OCI-LY3 (cell line): ENCODE measurements at regions not wholly inside any gene's neighbourhood (a gene's known extent, or its start where the extent isn't known, plus 50 kb on each side); places are given as distances from the start of the nearest gene placed in this dataset.
"Not testable (repeated sequence)": the region's sequence is repeated elsewhere in the genome, so short reads cannot be mapped to it uniquely, and the experiment has no call there.

Experiments used
- H2AFZ ChIP-seq: fragments of 200-600, 300-600 bp; shearing (Covaris generic); 2 replicates; pipeline ENCODE4 v1.6.0; 2014; ENCODE audit warnings: antibody characterized with exemption, low read depth, low read length
- H3K27ac ChIP-seq: fragments of 200-600, 300-600 bp; sonication (generic); 2 replicates; pipeline ENCODE4 v1.5.1; 2014; ENCODE audit warnings: mild to moderate bottlenecking, low read length, moderate library complexity, mixed read lengths
- H3K27me3 ChIP-seq: fragments of 200-600, 300-600 bp; sonication (generic); 2 replicates; pipeline ENCODE4 v1.6.1; 2014; ENCODE audit warnings: low read depth, low read length, mixed read lengths
- H3K36me3 ChIP-seq: fragments of 200-600, 300-600 bp; sonication (generic); replicated peaks from 2 replicates; pipeline ENCODE3; 2014; ENCODE audit warnings: low read depth, low read length, mixed read lengths
- H3K4me1 ChIP-seq: fragments of 300-600, 200-600 bp; sonication (generic); 2 replicates; pipeline ENCODE4 v1.6.1; 2014; ENCODE audit warnings: low read length, mixed read lengths
- H3K4me2 ChIP-seq: fragments of 200-600, 300-600 bp; sonication (generic); 2 replicates; pipeline ENCODE4 v1.6.1; 2014; ENCODE audit warnings: low read length, mixed read lengths
- H3K4me3 ChIP-seq: fragments of 300-600, 200-600 bp; sonication (generic); 2 replicates; pipeline ENCODE4 v1.5.1; 2014; ENCODE audit warnings: antibody characterized with exemption, mild to moderate bottlenecking, low read length, moderate library complexity
- H3K79me2 ChIP-seq: fragments of 300-600, 200-600 bp; shearing (Covaris generic); 2 replicates; pipeline ENCODE4 v1.6.1; 2014; ENCODE audit warnings: mild to moderate bottlenecking, low read length, mixed read lengths
- H3K9ac ChIP-seq: fragments of 300-600, 200-600 bp; shearing (Covaris generic); 2 replicates; pipeline ENCODE4 v1.6.0; 2014; ENCODE audit warnings: mild to moderate bottlenecking, low read length, moderate library complexity
- H3K9me3 ChIP-seq: fragments of 200-600, 300-600 bp; shearing (Covaris generic); 2 replicates; pipeline ENCODE4 v1.6.1; 2014; ENCODE audit warnings: low read length, mixed read lengths; ENCODE audit not compliant: insufficient read depth
- H4K20me1 ChIP-seq: fragments of 200-600, 300-600 bp; sonication (generic); 2 replicates; pipeline ENCODE4 v1.6.1; 2016; ENCODE audit warnings: low read length, mixed read lengths; ENCODE audit not compliant: insufficient read depth
- CTCF ChIP-seq: fragments of 200-600, 300-600 bp; sonication (generic); IDR thresholded peaks from 2 replicates; pipeline ENCODE4 v1.5.1; 2014; ENCODE audit warnings: antibody characterized with exemption, low read length, low read depth
- EZH2phosphoT487 ChIP-seq: fragments of 200-600 bp; shearing (Covaris generic); IDR thresholded peaks from 2 replicates; pipeline ENCODE4 v1.6.1; 2018; ENCODE audit warnings: antibody characterized with exemption, mixed run types, low read depth

GRCh38 chr5:122691931-122692330 is 82.9 kb upstream of the SNX2 start:
- H2AFZ ChIP-seq: no peak overlapping the region
- no peak for TF ChIP-seq CTCF
- TF ChIP-seq EZH2phosphoT487: no peak

DNA sequence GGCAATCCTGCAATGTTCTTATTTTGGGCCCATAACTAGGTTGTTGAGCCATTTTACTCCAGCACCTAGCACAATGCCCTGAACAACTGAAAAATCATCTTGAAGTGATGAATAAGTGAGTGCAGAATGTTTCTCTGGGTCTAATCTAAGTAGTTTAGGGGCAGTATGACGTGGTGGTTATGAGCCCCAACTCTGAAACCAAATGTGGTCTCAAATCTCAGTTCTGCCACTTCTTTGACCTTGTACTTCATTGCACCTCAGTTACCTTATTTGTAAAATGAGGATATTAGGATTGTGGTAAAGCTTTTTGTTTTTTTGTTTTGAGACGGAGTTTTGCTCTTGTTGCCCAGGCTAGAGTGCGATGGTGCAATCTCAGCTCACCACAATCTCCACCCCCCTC is 80.9 kb upstream of the SNX2 start:
- no peak overlapping the region for H3K27ac ChIP-seq
- H2AFZ ChIP-seq: no peak overlapping the region
- H3K27me3 ChIP-seq: no peaks in the 10 kb centered on the region
- H3K4me3 ChIP-seq: no peak overlapping the region
- H3K4me2 ChIP-seq: no peak overlapping the region
- H3K36me3 ChIP-seq: no peaks in the 10 kb centered on the region
- no peak overlapping the region for H3K9ac ChIP-seq
- H3K9me3 ChIP-seq: no peaks in the 10 kb centered on the region
- H4K20me1 ChIP-seq: no peaks in the 10 kb centered on the region
- peaks cover 18% of the 10 kb centered on the region for H3K4me1 ChIP-seq
- TF ChIP-seq EZH2phosphoT487: no peak
- TF ChIP-seq CTCF: no peak
- H3K79me2 ChIP-seq: no peaks in the 10 kb centered on the region

More at GRCh38 chr5:122691931-122692330, 82.9 kb upstream of the SNX2 start:
- no peak overlapping the region for H3K9ac ChIP-seq
- H3K9me3 ChIP-seq: no peaks in the 10 kb centered on the region
- no peaks in the 10 kb centered on the region for H3K36me3 ChIP-seq
- no peak overlapping the region for H3K4me2 ChIP-seq
- no peaks in the 10 kb centered on the region for H4K20me1 ChIP-seq
- H3K27ac ChIP-seq: no peak overlapping the region
- no peaks in the 10 kb centered on the region for H3K27me3 ChIP-seq
- no peak overlapping the region for H3K4me3 ChIP-seq
- H3K79me2 ChIP-seq: no peaks in the 10 kb centered on the region
- H3K4me1 ChIP-seq: peaks cover 8% of the 10 kb centered on the region

DNA sequence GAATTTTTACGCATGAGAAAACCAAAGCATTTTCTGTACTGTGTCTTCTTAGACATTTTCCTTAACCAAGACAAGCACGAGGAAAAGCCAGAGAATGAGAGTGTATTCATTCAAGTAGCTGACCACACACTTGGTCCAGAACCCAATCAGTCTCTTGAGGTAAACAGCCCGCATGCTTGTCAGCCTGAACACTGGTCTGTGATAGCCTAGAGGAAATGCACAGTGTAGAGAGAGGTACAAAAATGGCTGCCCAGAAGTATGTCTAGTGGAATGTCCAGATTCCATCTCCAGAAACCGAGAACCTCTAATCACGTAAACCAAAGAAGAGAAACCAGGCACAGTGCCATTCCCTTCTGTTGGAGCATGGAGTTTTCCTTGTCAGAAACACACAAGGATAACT is 80.0 kb upstream of the SNX2 start:
- H3K4me2 ChIP-seq: no peak overlapping the region
- H3K9ac ChIP-seq: no peak overlapping the region
- H4K20me1 ChIP-seq: no peaks in the 10 kb centered on the region
- no peak for TF ChIP-seq CTCF
- TF ChIP-seq EZH2phosphoT487: no peak
- H3K4me1 ChIP-seq: peaks cover 16% of the 10 kb centered on the region
- no peaks in the 10 kb centered on the region for H3K9me3 ChIP-seq
- no peaks in the 10 kb centered on the region for H3K27me3 ChIP-seq
- H3K4me3 ChIP-seq: no peak overlapping the region
- H2AFZ ChIP-seq: no peak overlapping the region
- no peak overlapping the region for H3K27ac ChIP-seq
- H3K79me2 ChIP-seq: no peaks in the 10 kb centered on the region
- no peaks in the 10 kb centered on the region for H3K36me3 ChIP-seq

- H3K4me2 ChIP-seq, H3K9ac ChIP-seq, H3K9me3 ChIP-seq, H3K27ac ChIP-seq, H3K36me3 ChIP-seq, H3K27me3 ChIP-seq, H3K79me2 ChIP-seq, H4K20me1 ChIP-seq, H2AFZ ChIP-seq, H3K4me3 ChIP-seq: not testable (repeated sequence)
- H3K4me1 ChIP-seq: peaks cover 20% of the 10 kb centered on the region
These were observed 78.1 kb upstream of the SNX2 start for GRCh38 chr5:122696735-122697134.

DNA sequence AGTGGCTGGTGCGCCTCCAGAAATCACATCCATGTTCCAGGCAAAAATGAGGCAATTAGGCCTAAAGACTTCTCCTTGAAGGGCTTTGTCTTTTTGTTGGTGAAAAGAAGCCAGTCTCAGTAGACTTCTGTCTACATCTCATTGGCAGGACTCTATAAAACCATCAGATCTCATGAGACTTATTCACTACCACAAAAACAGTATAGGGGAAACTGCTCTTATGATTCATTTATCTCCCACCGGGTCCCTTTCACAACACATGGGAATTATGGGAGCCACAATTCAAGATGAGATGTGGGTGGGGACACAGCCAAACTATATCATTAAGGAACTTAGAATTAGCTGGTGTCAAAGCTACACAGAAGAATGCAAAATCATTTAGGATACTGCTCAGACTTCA is 77.7 kb upstream of the SNX2 start:
- no peaks in the 10 kb centered on the region for H4K20me1 ChIP-seq
- H3K4me2 ChIP-seq: no peak overlapping the region
- H3K4me3 ChIP-seq: no peak overlapping the region
- TF ChIP-seq CTCF (no peak), EZH2phosphoT487 (no peak)
- H3K4me1 ChIP-seq: peaks cover 23% of the 10 kb centered on the region
- H3K36me3 ChIP-seq: no peaks in the 10 kb centered on the region
- H3K9me3 ChIP-seq: no peaks in the 10 kb centered on the region
- H3K27me3 ChIP-seq: no peaks in the 10 kb centered on the region
- H2AFZ ChIP-seq: no peak overlapping the region
- H3K27ac ChIP-seq: no peak overlapping the region
- no peak overlapping the region for H3K9ac ChIP-seq
- no peaks in the 10 kb centered on the region for H3K79me2 ChIP-seq
